BJ (cell line): ENCODE measurements at regions not wholly inside any gene's neighbourhood (a gene's known extent, or its start where the extent isn't known, plus 50 kb on each side); places are given as distances from the start of the nearest gene placed in this dataset.

Experiments
- CTCF ChIA-PET: fragments of 350-600 bp; formaldehyde crosslinking; extraction: SDS; loops from one replicate; lab custom pipeline; 2021; ENCODE audit warnings: antibody characterized with exemption, inconsistent platforms; lab: Yijun Ruan, JAX
- POLR2A ChIA-PET: fragments of 300-600 bp; sonication (Branson Sonifier 250); formaldehyde crosslinking; extraction: SDS; loops from one replicate; lab custom pipeline; 2021; ENCODE audit warnings: antibody characterized with exemption; lab: Charles Lee
- DNase-seq: peaks from one replicate; pipeline ENCODE4 v3.0.0-alpha.2; 2011; ENCODE audit warnings: low read depth
- H3K27me3 ChIP-seq: 2 replicates; pipeline ENCODE4 v1.6.0; 2011; ENCODE audit warnings: low read length; ENCODE audit not compliant: control insufficient read depth, insufficient read depth
- H3K36me3 ChIP-seq: 2 replicates; pipeline ENCODE4 v1.5.1; 2011; ENCODE audit warnings: low read length; ENCODE audit not compliant: control insufficient read depth, insufficient read depth
- H3K4me3 ChIP-seq: 2 replicates; pipeline ENCODE4 v1.5.1; 2011; ENCODE audit warnings: low read depth, mild to moderate bottlenecking, control low read depth, low read length
- CTCF ChIP-seq: IDR thresholded peaks from 2 replicates; pipeline ENCODE4 v1.5.1; 2011; ENCODE audit warnings: low read depth, mild to moderate bottlenecking, control low read depth, inconsistent platforms, low read length, moderate library complexity; ENCODE audit not compliant: insufficient read depth

GRCh38 chr11:109553284-109553683, 131.3 kb downstream of the C11orf87 start:
- ChIA-PET POLR2A (no interaction called here), CTCF (no interaction called here)
- no peaks in the 10 kb centered on the region for H3K27me3 ChIP-seq
- TF ChIP-seq CTCF, result no peak
- DNase-seq, result no peak
- no peak overlapping the region for H3K4me3 ChIP-seq
- no peaks in the 10 kb centered on the region for H3K36me3 ChIP-seq

GRCh38 chr11:109554951-109555350, 133.0 kb downstream of the C11orf87 start:
- no peak for DNase-seq
- Histone ChIP-seq H3K36me3 (no peaks in the 10 kb centered on the region), H3K27me3 (no peaks in the 10 kb centered on the region), H3K4me3 (no peak overlapping the region)
- ChIA-PET POLR2A (no interaction called here), CTCF (interaction anchor here (0.7 kb wide), 1 partner anchor 25 kb away, joined by 4 read pairs; no protein-coding TSS in a partner anchor)
- no peak for TF ChIP-seq CTCF

- no peaks in the 10 kb centered on the region for H3K27me3 ChIP-seq
- H3K4me3 ChIP-seq, result no peak overlapping the region
- ChIA-PET CTCF (no interaction called here), POLR2A (no interaction called here)
- no peak for TF ChIP-seq CTCF
- no peak for DNase-seq
- no peaks in the 10 kb centered on the region for H3K36me3 ChIP-seq
Measured at GRCh38 chr11:109564241-109564640, 142.3 kb downstream of the C11orf87 start.

GRCh38 chr11:109582470-109582869, 160.5 kb downstream of the C11orf87 start:
- no peaks in the 10 kb centered on the region for H3K27me3 ChIP-seq
- no peak overlapping the region for H3K4me3 ChIP-seq
- ChIA-PET CTCF (no interaction called here), POLR2A (no interaction called here)
- no peak for TF ChIP-seq CTCF
- H3K36me3 ChIP-seq, result no peaks in the 10 kb centered on the region
- DNase-seq, result no peak

GRCh38 chr11:109584001-109584972, 162.3 kb downstream of the C11orf87 start:
- ChIA-PET CTCF (no interaction called here), POLR2A (no interaction called here)
- no peak for DNase-seq

More at GRCh38 chr11:109584001-109584972, 162.3 kb downstream of the C11orf87 start:
- Histone ChIP-seq H3K4me3 (no peak overlapping the region), H3K27me3 (no peaks in the 10 kb centered on the region), H3K36me3 (no peaks in the 10 kb centered on the region)
- TF ChIP-seq CTCF, result no peak
